ENCODE measurements at regions not wholly inside any gene's neighbourhood (a gene's known extent, or its start where the extent isn't known, plus 50 kb on each side); places are given as distances from the start of the nearest gene placed in this dataset.
"Not testable (repeated sequence)": the region's sequence is repeated elsewhere in the genome, so short reads cannot be mapped to it uniquely, and the experiment has no call there.

- no peak for DNase-seq
Observed at GRCh38 chr15:96046620-96047240, 283.8 kb upstream of the NR2F2 start.

- DNase-seq = peak; percentile 41
Observed at GRCh38 chr15:96047255-96047931, 283.1 kb upstream of the NR2F2 start.

GRCh38 chr15:96049323-96049722 is 281.2 kb upstream of the NR2F2 start:
- no peak for DNase-seq

- no peak for DNase-seq
Observed at GRCh38 chr15:96049766-96050165, 280.7 kb upstream of the NR2F2 start.

GRCh38 chr15:96051598-96051997 is 278.9 kb upstream of the NR2F2 start:
- no peak for DNase-seq

GRCh38 chr15:96052154-96052553 is 278.3 kb upstream of the NR2F2 start:
- DNase-seq = no peak

- no peak for DNase-seq
Observed at GRCh38 chr15:96052572-96053030, 277.9 kb upstream of the NR2F2 start.

GRCh38 chr15:96053031-96053780 is 277.3 kb upstream of the NR2F2 start:
- DNase-seq = peak; percentile 25

- DNase-seq = no peak
Observed at GRCh38 chr15:96053781-96054428, 276.6 kb upstream of the NR2F2 start.

- DNase-seq = no peak
Observed at GRCh38 chr15:96054621-96055020, 275.9 kb upstream of the NR2F2 start.

- DNase-seq = no peak
Observed at GRCh38 chr15:96058103-96058851, 272.2 kb upstream of the NR2F2 start.

GRCh38 chr15:96058852-96059103 is 271.7 kb upstream of the NR2F2 start:
- not testable (repeated sequence) for DNase-seq

GRCh38 chr15:96060591-96060990 is 269.9 kb upstream of the NR2F2 start:
- not testable (repeated sequence) for DNase-seq

- DNase-seq = no peak
Observed at GRCh38 chr15:96064351-96064756, 266.1 kb upstream of the NR2F2 start.

- no peak for DNase-seq
Observed at GRCh38 chr15:96066126-96066525, 264.4 kb upstream of the NR2F2 start.

GRCh38 chr15:96066852-96067495 is 263.5 kb upstream of the NR2F2 start:
- no peak for DNase-seq

GRCh38 chr15:96067677-96068076 is 262.8 kb upstream of the NR2F2 start:
- no peak for DNase-seq

GRCh38 chr15:96068897-96069296 is 261.6 kb upstream of the NR2F2 start:
- DNase-seq = no peak

GRCh38 chr15:96070636-96071035 is 259.9 kb upstream of the NR2F2 start:
- no peak for DNase-seq

GRCh38 chr15:96072821-96073220 is 257.7 kb upstream of the NR2F2 start:
- DNase-seq = no peak

- no peak for DNase-seq
Observed at GRCh38 chr15:96073908-96074307, 256.6 kb upstream of the NR2F2 start.

Data from muscle of arm (tissue), 1 donor.